Suppressor macrophage treated with lipopolysaccharide for 1 hour (primary cell): ENCODE measurements at regions not wholly inside any gene's neighbourhood (a gene's known extent, or its start where the extent isn't known, plus 50 kb on each side); places are given as distances from the start of the nearest gene placed in this dataset.
A peak's percentile ranks its signal among the peaks of the same experiment; 100 is the strongest.
"Not testable (repeated sequence)": the region's sequence is repeated elsewhere in the genome, so short reads cannot be mapped to it uniquely, and the experiment has no call there.

Source experiments
- DNase-seq, 3 donors: peaks; one replicate each; pipeline ENCODE4 v3.0.0-alpha.2; 2020 to 2022

- no peak for DNase-seq
Observed at GRCh38 chr2:186093174-186093573, 354.6 kb downstream of the FSIP2 start.

DNA sequence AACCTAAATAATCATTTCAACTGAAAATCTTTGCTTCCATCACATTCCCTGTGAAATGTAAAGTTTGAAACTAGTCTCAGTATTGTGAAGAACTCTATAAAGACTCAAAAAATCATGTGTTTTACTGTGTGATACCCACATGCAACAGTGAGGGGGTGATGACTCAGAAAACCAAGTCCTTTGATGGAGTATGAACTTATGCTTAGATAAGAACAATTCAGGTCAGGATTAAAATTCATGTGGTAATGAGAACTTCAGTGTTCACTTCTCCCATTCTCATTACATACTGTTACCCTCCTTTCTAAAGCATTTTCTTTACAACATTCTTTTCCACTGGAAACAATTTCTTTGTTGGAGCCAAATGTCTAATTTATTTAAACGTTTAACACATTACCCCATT lies 360.2 kb downstream of the FSIP2 start:
- no peak for DNase-seq

- DNase-seq: no peak
Observed at GRCh38 chr2:186099826-186100225, 361.2 kb downstream of the FSIP2 start.

DNA sequence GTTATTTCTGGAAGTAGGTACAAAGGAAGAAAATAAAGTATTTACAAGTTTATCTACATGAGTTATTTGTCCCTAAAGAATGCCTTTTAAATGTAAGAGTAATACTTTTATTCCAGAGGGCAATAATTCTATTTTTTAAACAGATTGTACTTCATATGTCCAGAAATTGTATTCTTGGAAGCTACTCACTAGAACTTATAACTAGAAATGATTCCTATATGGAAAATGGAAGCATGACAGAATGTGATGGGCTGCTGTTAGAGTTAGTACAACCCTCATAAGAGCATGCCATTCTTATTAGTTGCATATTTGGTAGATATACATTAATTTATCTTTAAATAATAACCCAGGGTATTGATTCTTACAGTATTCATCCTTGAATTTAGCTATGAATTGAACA lies 362.0 kb downstream of the FSIP2 start:
- no peak for DNase-seq

- DNase-seq: no peak
Observed at GRCh38 chr2:186101616-186102015, 363.0 kb downstream of the FSIP2 start.

DNA sequence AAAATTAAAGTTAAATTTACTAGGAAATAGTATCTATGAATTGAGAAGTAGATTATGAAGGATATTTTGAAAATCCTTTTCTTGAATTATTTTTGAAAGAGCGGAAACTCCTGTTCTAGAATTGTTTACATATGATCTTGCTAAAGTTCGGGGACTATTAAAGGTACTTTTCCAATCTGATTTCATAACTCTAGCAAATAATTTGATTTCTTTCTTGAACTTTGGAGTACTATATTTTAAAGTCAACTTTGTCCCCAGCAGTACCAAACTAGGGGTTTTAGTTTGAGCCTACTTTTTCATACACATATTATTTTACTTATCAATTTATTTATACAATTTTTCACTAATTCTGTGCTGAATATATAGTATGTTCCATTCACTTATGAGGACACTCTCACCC lies 364.7 kb downstream of the FSIP2 start:
- DNase-seq: no peak

DNA sequence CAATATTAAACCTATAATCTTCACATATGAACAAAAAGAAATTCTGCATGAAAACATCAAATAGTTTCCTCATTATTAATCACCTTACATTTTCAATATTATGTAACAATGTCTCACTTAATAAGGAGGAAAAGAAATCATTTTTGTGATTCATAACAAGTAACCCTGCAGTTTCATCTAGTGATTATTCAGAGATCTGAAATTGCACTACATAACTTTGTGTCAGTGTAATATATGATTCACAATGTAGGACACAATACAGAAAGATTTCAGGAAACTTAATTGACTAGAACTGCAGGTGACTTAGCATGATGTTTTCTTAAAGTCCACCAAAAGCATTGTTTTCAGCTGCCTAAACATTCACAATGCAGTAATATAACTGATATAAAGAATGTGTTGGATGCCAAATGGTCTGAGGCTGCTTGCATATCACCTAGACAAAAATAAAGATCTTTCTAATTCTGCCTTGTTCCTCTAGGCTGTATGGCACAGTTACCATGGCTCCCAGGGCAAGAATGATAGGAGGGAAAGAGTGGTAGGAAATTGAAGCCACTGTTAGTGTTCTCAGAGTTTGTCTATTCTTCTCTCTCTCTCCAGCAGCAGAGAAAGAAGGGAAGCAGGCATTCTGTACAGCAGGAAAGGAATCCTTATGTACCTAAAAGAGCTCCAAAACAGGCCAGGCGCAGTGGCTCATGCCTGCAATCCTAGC lies 366.6 kb downstream of the FSIP2 start:
- DNase-seq: no peak

GRCh38 chr2:186108470-186108869 lies 369.9 kb downstream of the FSIP2 start:
- DNase-seq: no peak

- DNase-seq: no peak
Observed at GRCh38 chr2:186113284-186113683, 372.8 kb upstream of the ZC3H15 start.

DNA sequence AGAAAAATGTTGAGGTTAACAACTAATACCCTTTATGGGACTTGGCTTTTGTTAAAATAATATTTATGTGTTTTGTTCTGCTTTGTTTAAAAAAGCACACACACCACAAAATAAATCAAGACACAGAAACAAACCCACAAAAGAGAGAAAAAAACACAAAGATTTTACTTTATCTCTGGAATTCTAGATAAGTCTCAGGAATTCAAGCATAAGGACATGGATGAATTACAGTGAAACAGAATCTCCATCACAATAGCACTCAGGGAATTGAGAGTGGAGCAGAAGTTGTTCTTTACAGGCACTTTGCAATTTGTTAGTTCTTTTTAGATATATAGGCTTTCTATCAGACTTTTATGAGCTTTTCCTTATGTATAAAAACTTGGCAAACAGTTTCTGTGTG lies 360.9 kb upstream of the ZC3H15 start:
- DNase-seq: no peak

- no peak for DNase-seq
Observed at GRCh38 chr2:186125625-186126024, 360.4 kb upstream of the ZC3H15 start.

DNA sequence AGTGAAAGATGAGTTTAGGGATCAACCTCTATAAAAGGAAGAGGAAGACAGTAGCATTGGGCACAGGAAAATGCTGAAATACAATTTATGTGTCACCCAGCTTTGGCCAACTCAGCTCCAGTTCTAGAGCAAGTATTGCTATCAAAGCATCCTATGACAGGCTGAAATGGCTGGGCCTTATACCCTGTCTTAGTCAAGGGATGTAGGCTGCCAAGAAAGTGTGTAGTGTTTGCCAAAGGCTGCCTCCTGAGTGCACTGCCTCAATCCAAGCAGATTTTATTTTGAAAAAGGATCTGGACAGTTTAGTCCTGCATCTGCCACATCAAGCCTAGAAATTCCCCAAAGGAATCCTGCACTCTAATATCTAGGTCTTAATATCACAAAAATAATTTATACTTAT lies 359.9 kb upstream of the ZC3H15 start:
- no peak for DNase-seq

- DNase-seq: no peak
Observed at GRCh38 chr2:186129767-186130581, 356.1 kb upstream of the ZC3H15 start.

- DNase-seq: no peak
Observed at GRCh38 chr2:186130748-186131641, 355.1 kb upstream of the ZC3H15 start.

- DNase-seq: no peak
Observed at GRCh38 chr2:186135686-186136085, 350.4 kb upstream of the ZC3H15 start.

DNA sequence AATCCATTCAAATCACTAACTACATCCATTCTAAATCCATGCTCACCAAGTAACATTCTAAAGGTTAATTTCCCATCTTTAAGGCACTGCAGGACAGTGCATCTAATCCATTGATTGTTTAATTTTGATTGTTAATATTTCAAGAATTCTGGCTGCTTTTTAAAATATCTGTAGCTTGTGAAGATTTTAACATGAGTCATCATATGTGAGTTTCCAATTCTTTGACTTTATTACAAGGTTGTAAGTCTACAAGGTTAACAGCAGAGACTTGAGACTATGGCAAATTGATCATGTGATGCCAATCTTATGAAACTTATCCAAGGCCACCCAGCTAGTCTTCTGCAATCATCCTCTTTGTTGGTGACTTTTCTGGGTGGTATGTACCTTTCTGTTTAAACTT lies 349.2 kb upstream of the ZC3H15 start:
- no peak for DNase-seq

DNA sequence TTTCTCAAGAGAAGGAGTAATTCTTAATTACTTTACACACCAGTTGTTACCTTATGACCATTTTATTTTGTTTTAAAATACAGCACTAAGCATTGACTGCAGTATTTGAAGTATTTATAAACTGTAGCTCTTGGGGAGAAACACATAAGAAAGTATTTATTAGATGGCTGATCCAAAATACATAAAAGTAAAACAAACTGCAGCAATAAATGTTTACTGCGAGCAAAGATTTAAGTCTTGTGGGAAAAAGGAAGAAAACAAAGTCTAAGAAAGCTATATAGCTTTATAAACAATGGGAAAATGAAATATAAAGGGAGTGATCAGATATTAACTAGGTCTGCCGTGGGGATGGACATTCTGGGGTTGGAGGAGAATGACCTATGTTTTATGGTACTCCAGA lies 347.2 kb upstream of the ZC3H15 start:
- DNase-seq: no peak

DNA sequence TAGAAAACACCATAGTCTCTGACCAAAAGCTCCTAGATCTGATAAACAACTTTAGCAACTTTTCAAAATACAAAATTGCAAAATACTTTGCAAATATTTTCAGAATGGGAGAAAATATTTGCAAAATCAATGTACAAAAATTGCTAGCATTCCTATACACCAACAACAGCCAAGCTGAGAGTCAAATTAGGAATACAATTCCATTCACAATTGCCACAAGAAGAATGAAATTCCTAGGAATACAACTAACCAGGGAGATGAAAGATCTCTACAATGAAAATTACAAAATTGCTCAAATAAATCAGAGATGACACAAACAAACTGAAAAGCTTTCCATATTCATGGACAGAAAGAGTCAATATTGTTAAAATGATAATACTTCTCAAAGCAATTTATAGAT lies 327.0 kb upstream of the ZC3H15 start:
- no peak for DNase-seq

DNA sequence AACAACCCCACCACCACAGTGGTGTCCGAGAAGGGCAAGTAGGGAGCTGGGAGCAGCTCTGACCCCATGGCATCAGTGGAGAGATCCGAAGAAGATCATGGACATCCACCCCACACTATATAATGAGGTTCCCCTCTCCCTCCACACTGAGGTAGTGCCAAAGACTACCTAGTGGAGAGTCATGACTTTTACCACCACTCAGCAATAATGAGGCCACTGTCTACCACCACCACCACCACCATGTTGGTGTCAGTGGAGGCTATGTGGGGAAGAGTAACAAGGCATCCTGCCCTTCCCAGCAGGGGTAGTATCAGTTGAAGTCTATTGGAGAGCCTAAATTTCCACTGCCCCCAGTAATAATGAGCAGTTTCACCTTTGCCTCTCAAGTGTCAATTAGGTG lies 321.7 kb upstream of the ZC3H15 start:
- DNase-seq: no peak

DNA sequence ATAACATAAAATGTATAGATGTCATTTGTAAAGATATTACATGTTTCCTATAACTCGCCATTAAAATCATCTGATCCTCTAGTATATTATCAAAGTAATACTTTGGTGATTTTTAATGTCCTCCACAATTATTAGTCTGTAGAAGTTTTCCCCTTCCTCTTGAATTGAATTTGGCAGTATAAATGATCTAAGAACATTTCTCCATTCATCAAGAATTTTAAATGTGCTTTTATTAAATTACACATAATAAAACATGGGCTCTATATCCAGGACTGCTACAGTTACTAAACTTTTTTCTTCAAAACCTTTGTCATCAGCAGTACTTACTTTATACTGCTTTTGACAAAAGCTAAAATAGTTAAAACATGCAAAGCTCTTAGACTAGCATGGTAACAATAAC lies 315.4 kb upstream of the ZC3H15 start:
- DNase-seq: no peak

- no peak for DNase-seq
Observed at GRCh38 chr2:186181625-186182024, 304.4 kb upstream of the ZC3H15 start.

GRCh38 chr2:186182366-186182765 lies 303.7 kb upstream of the ZC3H15 start:
- DNase-seq: not testable (repeated sequence)

GRCh38 chr2:186183406-186183805 lies 302.7 kb upstream of the ZC3H15 start:
- DNase-seq: peak; percentile 29 to 48 (median 34)

DNA sequence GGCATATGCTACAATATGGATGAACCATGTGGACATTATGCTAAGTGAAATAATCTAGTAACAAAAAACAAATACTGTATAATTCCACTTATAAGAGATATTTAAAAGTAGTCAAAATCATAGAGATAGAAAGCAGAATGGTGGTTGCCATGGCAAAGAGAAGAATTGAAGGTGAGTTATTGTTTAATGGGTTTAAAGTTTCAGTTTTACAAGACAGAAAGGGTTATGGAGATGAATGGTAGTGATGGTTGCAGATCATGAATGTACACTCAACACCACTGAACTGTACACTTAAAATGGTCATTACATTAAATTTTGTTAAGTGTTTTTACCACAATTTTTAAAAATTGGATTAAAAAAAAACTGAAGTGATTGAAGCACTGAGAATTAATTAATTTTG lies 298.2 kb upstream of the ZC3H15 start:
- DNase-seq: no peak
